C4-2B (cell line): ENCODE measurements at regions not wholly inside any gene's neighbourhood (a gene's known extent, or its start where the extent isn't known, plus 50 kb on each side); places are given as distances from the start of the nearest gene placed in this dataset.

Experiments
- CTCF ChIP-seq: fragments of 450-650 bp; conservative IDR thresholded peaks from 2 replicates; pipeline ENCODE4 v1.5.1; 2017; ENCODE audit warnings: mild to moderate bottlenecking
- ZFX ChIP-seq: fragments of 450-650 bp; IDR thresholded peaks from 2 replicates; pipeline ENCODE4 v1.6.1; 2017

GRCh38 chr11:70495351-70496310 lies 97.3 kb downstream of the CTTN start:
- TF ChIP-seq CTCF = no peak
- TF ChIP-seq ZFX = no peak
